ENCODE measurements at regions not wholly inside any gene's neighbourhood (a gene's known extent, or its start where the extent isn't known, plus 50 kb on each side); places are given as distances from the start of the nearest gene placed in this dataset.

DNA sequence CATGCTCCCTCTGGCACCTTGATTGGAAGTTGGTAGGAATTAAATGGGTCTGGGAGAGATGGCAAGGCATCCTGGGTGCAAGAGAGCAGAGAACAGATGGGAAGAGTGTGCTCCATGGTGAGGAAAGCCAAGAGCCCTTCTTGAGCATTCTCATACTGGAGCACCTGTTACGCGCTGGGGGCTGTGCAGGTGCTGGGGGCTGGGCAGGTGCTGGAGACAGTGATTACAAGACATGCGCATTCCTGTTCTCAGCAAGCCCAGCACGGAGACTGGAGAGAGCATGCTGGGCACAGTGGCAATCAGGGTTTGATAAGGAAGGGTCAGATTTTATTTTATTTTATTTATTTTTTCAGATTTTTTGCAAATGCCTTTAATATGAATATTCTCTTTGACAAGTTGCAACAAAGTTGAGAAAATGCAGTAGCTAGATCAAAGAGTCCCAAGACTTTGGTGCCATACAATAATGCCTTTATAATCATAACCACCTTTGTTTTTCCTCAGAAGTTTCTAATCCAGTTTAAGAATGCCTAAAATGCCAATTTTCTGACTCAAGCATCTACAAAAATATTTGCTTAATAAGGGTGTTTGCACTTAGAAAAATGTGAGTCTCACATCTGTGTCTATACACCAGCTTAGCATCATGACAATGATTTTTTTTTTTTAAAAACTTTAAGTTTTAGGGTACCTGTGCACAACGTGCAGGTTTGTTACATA lies 193.3 kb downstream of the RNF152 start:
- peaks cover 14% of the 10 kb centered on the region for H3K27me3 ChIP-seq (ENCODE audit: insufficient read depth, low read length)
- H3K9me2 ChIP-seq (ENCODE audit: insufficient read depth): no peaks in the 10 kb centered on the region
- intact Hi-C loops (cut with micrococcal nuclease): no loop called here
- no peaks in the 10 kb centered on the region for H3K36me3 ChIP-seq (ENCODE audit: control insufficient read depth in 1 of 2, insufficient read depth in 2 of 2, low read length in 2 of 2)
- POLR2A ChIA-PET: no interaction called here
- no peak overlapping the region for H3K27ac ChIP-seq (ENCODE audit: low read depth, low read length)
- no peak overlapping the region for H3K4me2 ChIP-seq (ENCODE audit: low read length)
- no peak overlapping the region for H3K4me3 ChIP-seq (replicated peaks in 1 of 2; ENCODE audit: low read depth in 1 of 2, low read length in 2 of 2)
- TF ChIP-seq ZFX (IDR thresholded peaks at IDR 0.05) (no peak), JUND (IDR thresholded peaks at IDR 0.05) (no peak), POLR2A (IDR thresholded peaks at IDR 0.05; ENCODE audit: borderline replicate concordance, extremely low read depth, insufficient read depth, insufficient read length) (no peak), RAD21 (IDR thresholded peaks at IDR 0.05; ENCODE audit: low read depth) (no peak), YY1 (IDR thresholded peaks at IDR 0.05; ENCODE audit: extremely low read depth, insufficient replicate concordance, low read depth, low read length) (no peak), CBX3 (IDR thresholded peaks at IDR 0.05; ENCODE audit: low read depth) (no peak), SRF (IDR thresholded peaks at IDR 0.05; ENCODE audit: low read depth) (no peak), ELF1 (IDR thresholded peaks at IDR 0.05; ENCODE audit: borderline replicate concordance, low read depth) (no peak), EZH2phosphoT487 (IDR thresholded peaks at IDR 0.05; ENCODE audit: borderline replicate concordance) (no peak), ZNF274 (IDR thresholded peaks at IDR 0.05; ENCODE audit: low read depth, low read length) (no peak), CEBPB (IDR thresholded peaks at IDR 0.05; ENCODE audit: low read depth) (no peak), EZH2 (IDR thresholded peaks at IDR 0.05) (no peak), FOSL1 (IDR thresholded peaks at IDR 0.05; ENCODE audit: low read depth) (no peak), SP1 (IDR thresholded peaks at IDR 0.05; ENCODE audit: low read depth) (no peak), SIN3A (IDR thresholded peaks at IDR 0.05; ENCODE audit: low read depth) (no peak)
- TF ChIP-seq, protein P1, sequence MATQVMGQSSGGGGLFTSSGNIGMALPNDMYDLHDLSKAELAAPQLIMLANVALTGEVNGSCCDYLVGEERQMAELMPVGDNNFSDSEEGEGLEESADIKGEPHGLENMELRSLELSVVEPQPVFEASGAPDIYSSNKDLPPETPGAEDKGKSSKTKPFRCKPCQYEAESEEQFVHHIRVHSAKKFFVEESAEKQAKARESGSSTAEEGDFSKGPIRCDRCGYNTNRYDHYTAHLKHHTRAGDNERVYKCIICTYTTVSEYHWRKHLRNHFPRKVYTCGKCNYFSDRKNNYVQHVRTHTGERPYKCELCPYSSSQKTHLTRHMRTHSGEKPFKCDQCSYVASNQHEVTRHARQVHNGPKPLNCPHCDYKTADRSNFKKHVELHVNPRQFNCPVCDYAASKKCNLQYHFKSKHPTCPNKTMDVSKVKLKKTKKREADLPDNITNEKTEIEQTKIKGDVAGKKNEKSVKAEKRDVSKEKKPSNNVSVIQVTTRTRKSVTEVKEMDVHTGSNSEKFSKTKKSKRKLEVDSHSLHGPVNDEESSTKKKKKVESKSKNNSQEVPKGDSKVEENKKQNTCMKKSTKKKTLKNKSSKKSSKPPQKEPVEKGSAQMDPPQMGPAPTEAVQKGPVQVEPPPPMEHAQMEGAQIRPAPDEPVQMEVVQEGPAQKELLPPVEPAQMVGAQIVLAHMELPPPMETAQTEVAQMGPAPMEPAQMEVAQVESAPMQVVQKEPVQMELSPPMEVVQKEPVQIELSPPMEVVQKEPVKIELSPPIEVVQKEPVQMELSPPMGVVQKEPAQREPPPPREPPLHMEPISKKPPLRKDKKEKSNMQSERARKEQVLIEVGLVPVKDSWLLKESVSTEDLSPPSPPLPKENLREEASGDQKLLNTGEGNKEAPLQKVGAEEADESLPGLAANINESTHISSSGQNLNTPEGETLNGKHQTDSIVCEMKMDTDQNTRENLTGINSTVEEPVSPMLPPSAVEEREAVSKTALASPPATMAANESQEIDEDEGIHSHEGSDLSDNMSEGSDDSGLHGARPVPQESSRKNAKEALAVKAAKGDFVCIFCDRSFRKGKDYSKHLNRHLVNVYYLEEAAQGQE (IDR thresholded peaks at IDR 0.05; ENCODE audit: low read depth): no peak
- TF ChIP-seq, protein P2, sequence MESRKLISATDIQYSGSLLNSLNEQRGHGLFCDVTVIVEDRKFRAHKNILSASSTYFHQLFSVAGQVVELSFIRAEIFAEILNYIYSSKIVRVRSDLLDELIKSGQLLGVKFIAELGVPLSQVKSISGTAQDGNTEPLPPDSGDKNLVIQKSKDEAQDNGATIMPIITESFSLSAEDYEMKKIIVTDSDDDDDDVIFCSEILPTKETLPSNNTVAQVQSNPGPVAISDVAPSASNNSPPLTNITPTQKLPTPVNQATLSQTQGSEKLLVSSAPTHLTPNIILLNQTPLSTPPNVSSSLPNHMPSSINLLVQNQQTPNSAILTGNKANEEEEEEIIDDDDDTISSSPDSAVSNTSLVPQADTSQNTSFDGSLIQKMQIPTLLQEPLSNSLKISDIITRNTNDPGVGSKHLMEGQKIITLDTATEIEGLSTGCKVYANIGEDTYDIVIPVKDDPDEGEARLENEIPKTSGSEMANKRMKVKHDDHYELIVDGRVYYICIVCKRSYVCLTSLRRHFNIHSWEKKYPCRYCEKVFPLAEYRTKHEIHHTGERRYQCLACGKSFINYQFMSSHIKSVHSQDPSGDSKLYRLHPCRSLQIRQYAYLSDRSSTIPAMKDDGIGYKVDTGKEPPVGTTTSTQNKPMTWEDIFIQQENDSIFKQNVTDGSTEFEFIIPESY (IDR thresholded peaks at IDR 0.05; ENCODE audit: extremely low read depth, insufficient replicate concordance, low read length): no peak
- TF ChIP-seq, protein P3, sequence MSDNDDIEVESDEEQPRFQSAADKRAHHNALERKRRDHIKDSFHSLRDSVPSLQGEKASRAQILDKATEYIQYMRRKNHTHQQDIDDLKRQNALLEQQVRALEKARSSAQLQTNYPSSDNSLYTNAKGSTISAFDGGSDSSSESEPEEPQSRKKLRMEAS (IDR thresholded peaks at IDR 0.05): no peak
- TF ChIP-seq, protein P4, sequence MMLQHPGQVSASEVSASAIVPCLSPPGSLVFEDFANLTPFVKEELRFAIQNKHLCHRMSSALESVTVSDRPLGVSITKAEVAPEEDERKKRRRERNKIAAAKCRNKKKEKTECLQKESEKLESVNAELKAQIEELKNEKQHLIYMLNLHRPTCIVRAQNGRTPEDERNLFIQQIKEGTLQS (IDR thresholded peaks at IDR 0.05): no peak
- TF ChIP-seq, protein P5, sequence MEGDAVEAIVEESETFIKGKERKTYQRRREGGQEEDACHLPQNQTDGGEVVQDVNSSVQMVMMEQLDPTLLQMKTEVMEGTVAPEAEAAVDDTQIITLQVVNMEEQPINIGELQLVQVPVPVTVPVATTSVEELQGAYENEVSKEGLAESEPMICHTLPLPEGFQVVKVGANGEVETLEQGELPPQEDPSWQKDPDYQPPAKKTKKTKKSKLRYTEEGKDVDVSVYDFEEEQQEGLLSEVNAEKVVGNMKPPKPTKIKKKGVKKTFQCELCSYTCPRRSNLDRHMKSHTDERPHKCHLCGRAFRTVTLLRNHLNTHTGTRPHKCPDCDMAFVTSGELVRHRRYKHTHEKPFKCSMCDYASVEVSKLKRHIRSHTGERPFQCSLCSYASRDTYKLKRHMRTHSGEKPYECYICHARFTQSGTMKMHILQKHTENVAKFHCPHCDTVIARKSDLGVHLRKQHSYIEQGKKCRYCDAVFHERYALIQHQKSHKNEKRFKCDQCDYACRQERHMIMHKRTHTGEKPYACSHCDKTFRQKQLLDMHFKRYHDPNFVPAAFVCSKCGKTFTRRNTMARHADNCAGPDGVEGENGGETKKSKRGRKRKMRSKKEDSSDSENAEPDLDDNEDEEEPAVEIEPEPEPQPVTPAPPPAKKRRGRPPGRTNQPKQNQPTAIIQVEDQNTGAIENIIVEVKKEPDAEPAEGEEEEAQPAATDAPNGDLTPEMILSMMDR (IDR thresholded peaks at IDR 0.05 in 2 of 3, conservative IDR thresholded peaks at IDR 0.05 in 1 of 3; ENCODE audit: borderline replicate concordance in 1 of 3, insufficient read depth in 1 of 3, low read depth in 2 of 3, low read length in 2 of 3): no peak
- no peaks in the 10 kb centered on the region for H3K79me2 ChIP-seq (ENCODE audit: insufficient read depth, low read length)
- no peak overlapping the region for H3K9ac ChIP-seq (ENCODE audit: low read length)
- H2AFZ ChIP-seq (ENCODE audit: low read depth, low read length, poor library complexity, severe bottlenecking): no peak overlapping the region
- no TSS peak for BruUV-seq (replicated peaks)
- RAD21 ChIA-PET (ENCODE audit: low non-redundant PET in 1 of 2, low total read pairs in 2 of 2, uncharacterized antibody in 2 of 2, unreplicated experiment in 2 of 2): no interaction called here
- no peaks in the 10 kb centered on the region for H3K9me3 ChIP-seq (ENCODE audit: control insufficient read depth in 1 of 2, insufficient read depth in 1 of 2, low read depth in 1 of 2, low read length in 2 of 2)
- CTCF ChIA-PET: no interaction called here
- H4K20me1 ChIP-seq (ENCODE audit: insufficient read depth): no peaks in the 10 kb centered on the region
- ATAC-seq (no peak), DNase-seq (ENCODE audit: low read depth, low spot score) (no peak)
- no peaks in the 10 kb centered on the region for H3K4me1 ChIP-seq (ENCODE audit: control insufficient read depth in 1 of 2, insufficient read depth in 2 of 2, low read length in 2 of 2)

Measured in HCT116 (cell line).